Activated T-cell treated with anti-CD3 and anti-CD28 coated beads for 4 hours (primary cell): ENCODE measurements at regions not wholly inside any gene's neighbourhood (a gene's known extent, or its start where the extent isn't known, plus 50 kb on each side); places are given as distances from the start of the nearest gene placed in this dataset.
"Not testable (repeated sequence)": the region's sequence is repeated elsewhere in the genome, so short reads cannot be mapped to it uniquely, and the experiment has no call there.

Source experiments
- DNase-seq: peaks from one replicate; pipeline ENCODE4 v3.0.0-alpha.2; 2020

- no peak for DNase-seq
These were observed 100.9 kb downstream of the NAV1 start for GRCh38 chr1:201639826-201640225.

GRCh38 chr1:201640624-201641023 is 101.7 kb downstream of the NAV1 start:
- DNase-seq, result no peak

- DNase-seq, result no peak
These were observed 102.8 kb downstream of the NAV1 start for GRCh38 chr1:201641524-201642253.

GRCh38 chr1:201643835-201644104 is 104.8 kb downstream of the NAV1 start:
- DNase-seq, result no peak

GRCh38 chr1:201644197-201644596 is 105.3 kb downstream of the NAV1 start:
- no peak for DNase-seq

GRCh38 chr1:201645000-201645399 is 106.1 kb downstream of the NAV1 start:
- DNase-seq, result not testable (repeated sequence)

- DNase-seq, result no peak
These were observed 107.0 kb downstream of the NAV1 start for GRCh38 chr1:201645956-201646355.

DNA sequence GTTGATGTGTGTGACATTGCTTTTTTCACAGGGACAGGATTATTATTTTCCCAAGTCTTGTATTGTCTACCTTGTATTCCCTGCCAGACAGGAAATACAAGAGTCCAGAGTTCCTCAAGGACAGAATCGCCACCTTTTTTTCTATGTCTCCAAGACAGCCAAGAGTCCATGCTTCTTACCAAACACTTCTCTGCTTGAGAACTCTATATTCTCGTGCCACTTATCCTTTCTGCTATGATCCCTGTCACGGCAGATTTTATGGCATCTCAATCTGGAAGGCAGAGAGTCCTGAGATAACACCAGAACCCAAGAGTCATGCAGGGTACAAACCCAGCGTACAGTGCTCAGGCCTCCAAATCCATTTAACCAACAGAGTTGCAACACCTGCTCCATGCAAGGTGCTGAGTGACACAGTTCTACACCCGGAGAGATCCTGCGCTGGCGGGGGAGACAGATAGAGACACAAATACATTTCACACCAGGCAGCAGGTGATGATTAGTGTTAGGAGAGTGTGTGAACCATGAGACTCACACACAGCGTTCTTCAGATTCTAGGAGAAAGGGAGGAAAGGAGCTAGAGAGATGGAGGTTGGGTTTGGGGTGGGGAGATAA is 107.6 kb downstream of the NAV1 start:
- DNase-seq, result no peak

DNA sequence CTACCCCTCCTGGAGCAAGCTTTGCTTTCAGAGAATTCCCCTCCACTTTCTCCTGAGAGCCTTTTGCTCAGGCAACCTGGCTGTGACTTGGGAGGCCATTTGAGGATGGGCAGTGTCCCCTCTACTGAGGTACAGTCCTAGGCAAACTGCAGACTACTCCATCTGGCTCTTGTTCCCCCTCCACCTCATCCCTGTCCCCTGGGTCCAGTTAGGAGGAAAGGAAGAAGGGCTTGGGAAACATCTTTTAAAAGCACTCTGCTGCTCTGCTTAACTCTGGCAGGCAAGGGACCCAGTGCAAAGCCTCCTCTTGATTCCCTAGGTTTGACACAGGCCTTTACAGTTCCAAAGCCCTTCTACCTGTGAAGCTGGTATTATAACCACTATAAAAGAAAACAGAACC is 108.2 kb downstream of the NAV1 start:
- no peak for DNase-seq

DNA sequence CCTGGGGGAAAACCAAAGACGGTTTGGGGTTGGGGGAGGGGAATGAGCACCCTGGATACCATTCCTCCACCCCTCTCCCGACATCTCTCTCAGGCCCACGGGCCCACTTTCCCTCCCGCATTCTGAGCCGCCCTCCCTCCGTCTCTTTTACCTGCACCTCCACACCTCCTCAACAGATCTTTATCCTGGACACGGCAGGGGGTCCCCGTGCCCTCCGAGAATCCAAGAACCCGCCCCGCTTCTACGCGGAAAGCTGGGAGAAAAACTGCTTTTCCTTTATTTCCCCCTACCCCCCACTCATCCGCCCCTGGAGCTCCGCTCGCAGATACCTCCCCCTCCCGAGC is 108.8 kb downstream of the NAV1 start:
- DNase-seq, result no peak

DNA sequence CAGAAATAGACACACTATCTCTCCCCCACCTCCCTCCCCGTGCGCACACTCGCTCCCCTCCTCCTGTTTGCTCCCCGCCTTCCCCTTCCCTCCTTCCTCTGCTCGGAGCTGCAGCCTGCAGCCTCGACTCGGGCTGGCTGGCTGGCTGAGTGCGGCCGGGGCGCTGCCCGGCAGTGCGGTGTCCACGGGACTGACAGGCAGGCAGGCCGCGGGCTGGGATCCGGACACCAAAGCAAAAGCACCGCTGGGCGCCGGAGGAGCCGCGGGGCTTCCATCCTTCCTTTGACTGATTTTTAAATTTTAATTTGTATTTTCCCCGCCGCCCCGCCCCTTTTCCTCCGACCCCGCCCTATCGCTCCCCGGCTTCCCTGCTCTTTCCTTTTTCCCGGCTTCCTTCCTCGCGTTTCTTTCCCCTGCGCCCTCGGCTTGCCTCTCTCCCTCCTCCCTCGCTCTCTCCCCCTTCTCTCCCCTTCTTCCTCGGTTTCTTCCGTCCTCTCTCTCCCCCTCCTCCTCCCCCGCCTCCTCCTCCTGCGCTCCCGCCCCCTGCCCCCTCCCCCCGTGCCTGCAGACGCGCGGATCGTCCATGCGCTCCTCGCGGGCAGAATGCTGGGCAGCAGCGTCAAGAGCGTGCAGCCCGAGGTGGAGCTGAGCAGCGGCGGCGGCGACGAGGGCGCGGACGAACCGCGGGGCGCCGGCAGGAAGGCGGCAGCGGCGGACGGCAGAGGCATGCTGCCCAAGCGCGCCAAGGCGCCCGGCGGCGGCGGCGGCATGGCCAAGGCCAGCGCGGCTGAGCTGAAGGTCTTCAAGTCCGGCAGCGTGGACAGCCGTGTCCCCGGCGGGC is 109.4 kb downstream of the NAV1 start:
- DNase-seq, result no peak

- no peak for DNase-seq
These were observed 110.2 kb downstream of the NAV1 start for GRCh38 chr1:201648907-201649721.

DNA sequence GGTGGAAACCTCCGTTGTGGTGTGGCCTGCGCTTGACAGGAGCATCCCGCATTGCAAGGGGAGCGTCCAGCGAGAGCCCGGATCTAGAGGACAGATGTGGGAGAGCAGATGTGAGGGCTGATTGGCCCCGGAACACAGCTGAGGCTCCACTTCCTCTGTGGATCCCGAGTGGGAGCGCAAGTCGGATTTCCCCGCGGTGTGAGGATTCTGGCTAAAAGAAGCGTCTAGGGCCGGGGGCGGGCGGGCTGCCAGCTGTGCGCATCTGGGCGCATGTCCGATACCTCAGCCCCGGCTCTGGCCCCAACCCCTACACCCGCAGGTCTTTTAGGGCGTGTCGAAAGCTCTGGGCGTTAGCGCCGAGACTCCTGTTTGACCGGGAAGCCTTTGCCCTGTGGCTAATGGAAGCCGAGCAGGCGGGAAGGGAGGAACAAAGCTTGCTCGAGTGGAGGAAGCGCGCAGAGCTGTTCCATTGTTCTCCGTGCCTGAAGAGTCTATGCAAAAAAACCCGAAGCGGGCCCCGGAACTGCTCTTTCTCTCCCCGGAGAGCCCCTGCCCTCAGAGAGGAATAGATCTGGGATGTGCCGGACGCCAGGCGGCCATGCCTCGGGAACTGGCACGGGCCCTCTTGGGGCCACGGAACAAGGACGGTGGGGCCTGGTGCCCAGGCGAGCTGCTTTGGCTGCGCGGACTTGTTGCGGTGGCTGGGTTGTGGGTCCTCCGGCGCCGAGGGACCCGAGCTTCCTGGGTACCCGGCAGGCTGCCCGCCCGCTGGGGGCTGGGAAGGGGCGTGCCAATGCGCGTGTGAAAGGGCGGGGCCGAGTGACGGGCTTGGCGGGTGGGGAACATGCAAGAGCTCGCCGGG is 111.1 kb downstream of the NAV1 start:
- no peak for DNase-seq

DNA sequence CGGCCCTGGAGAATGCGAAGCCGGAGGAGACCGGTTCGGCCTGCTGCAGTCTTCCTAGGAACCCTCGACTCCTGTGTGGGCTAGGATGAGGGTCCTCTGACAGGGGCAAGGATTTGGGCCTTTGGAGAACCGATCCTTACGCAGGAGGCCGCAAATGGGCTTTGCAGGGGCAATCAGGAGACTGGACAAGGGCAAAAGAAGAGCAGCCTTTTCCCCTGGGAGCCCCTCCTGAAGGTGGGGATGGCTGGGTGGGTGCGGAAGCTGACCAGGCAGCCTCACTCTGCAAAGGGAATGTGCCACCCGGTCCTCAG is 111.7 kb downstream of the NAV1 start:
- DNase-seq, result no peak

DNA sequence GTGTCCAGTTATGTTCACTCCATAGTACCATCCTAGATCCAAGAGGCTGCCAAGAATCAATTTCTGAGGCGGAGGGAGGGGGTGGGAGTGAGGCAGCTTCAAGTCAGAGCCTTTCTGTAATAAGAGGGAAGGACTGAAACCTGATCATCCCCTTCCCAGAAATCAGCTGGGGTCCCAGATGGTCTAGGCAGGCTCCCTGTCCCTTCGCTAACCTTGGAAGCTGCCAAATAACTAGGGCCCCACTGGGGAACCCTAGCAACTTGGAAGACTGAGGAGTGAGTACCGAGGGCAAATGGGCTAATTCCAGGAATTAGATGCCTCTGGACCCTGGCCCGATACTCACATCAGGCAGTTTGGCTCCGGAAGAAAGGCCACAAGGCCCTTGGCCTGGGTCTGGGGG is 113.3 kb downstream of the NAV1 start:
- DNase-seq, result no peak

- DNase-seq, result no peak
These were observed 114.3 kb downstream of the NAV1 start for GRCh38 chr1:201653233-201653632.

GRCh38 chr1:201653883-201654282 is 115.0 kb downstream of the NAV1 start:
- DNase-seq, result no peak

GRCh38 chr1:201655243-201655642 is 116.3 kb downstream of the NAV1 start:
- no peak for DNase-seq

DNA sequence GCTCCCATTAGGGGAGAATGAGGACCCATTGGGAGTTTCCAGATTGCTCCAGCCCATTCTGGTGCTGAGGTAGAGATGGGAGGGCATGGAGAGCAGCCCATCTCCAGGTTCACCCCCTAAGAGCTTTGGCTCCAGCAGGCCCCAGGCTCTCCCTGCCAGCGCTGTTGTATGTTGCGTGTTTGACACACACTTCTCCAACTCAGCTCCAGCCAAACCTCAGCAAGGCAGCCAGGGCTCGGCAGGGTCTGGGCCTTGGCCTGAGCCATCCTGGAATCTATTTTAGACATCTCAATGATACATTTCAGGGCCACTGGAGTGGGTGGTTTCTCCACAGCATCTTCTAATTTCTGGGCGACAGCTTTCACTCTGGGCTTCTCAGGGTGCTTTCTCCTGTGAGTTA is 117.0 kb downstream of the NAV1 start:
- DNase-seq, result no peak

GRCh38 chr1:201656311-201657032 is 117.5 kb downstream of the NAV1 start:
- no peak for DNase-seq

- DNase-seq, result no peak
These were observed 120.6 kb downstream of the NAV1 start for GRCh38 chr1:201659572-201659971.
